Endothelial cell of umbilical vein (primary cell): ENCODE measurements at regions not wholly inside any gene's neighbourhood (a gene's known extent, or its start where the extent isn't known, plus 50 kb on each side); places are given as distances from the start of the nearest gene placed in this dataset.

Source experiments
- BruUV-seq: library from RNA; stranded (reverse); fragments of 400-500 nt; replicated peaks from 2 replicates; lab custom pipeline; 2021; lab: Mats Ljungman, UMichigan
- CTCF ChIA-PET: fragments of 300-600, 350-600 bp; sonication (Branson Sonifier 250); formaldehyde crosslinking; loops from one replicate; lab custom pipeline; 2021; ENCODE audit warnings: antibody characterized with exemption, inconsistent platforms; lab: Charles Lee
- POLR2A ChIA-PET: fragments of 300-600, 350-600 bp; sonication (Branson Sonifier 250); formaldehyde crosslinking; loops from one replicate; lab custom pipeline; 2021; ENCODE audit warnings: antibody characterized with exemption, inconsistent platforms; lab: Charles Lee
- DNase-seq: peaks from one replicate; pipeline ENCODE4 v3.0.0-alpha.2; 2011; ENCODE audit warnings: low read depth, low spot score
- FAIRE-seq: peaks from 2 replicates; lab custom pipeline; 2011; peaks lifted over from hg19 to GRCh38; lab: Jason Lieb, UNC
- H2AFZ ChIP-seq: 2 replicates; pipeline ENCODE4 v1.6.0; 2012; ENCODE audit warnings: low read depth, low read length, control low read depth, inconsistent platforms
- H3K27ac ChIP-seq: 2 replicates; pipeline ENCODE4 v1.5.1; 2011; ENCODE audit warnings: low read depth, mild to moderate bottlenecking, control low read depth, low read length, moderate library complexity; ENCODE audit not compliant: insufficient read depth
- H3K27me3 ChIP-seq, 2 experiments: 2 replicates each; pipeline versions ENCODE4 v1.6.0 to v1.6.1; 2011; ENCODE audit warnings: low read length in 2 of 2, mixed read lengths in 1 of 2; ENCODE audit not compliant: control insufficient read depth in 2 of 2, insufficient read depth in 2 of 2
- H3K36me3 ChIP-seq, 2 experiments: 2 replicates in 1 of 2; 3 replicates in 1 of 2; pipeline ENCODE4 v1.5.1; 2011; ENCODE audit warnings: low read length in 2 of 2, mild to moderate bottlenecking in 1 of 2, moderate library complexity in 1 of 2; ENCODE audit not compliant: control insufficient read depth in 2 of 2, insufficient read depth in 2 of 2; ENCODE audit errors: extremely low read depth in 1 of 2
- H3K4me1 ChIP-seq: 3 replicates; pipeline ENCODE4 v1.5.1; 2011; ENCODE audit warnings: mild to moderate bottlenecking, low read length; ENCODE audit not compliant: control insufficient read depth, insufficient read depth; ENCODE audit errors: extremely low read depth
- H3K4me2 ChIP-seq: 2 replicates; pipeline ENCODE4 v1.6.1; 2011; ENCODE audit warnings: low read length, control low read depth, mixed read lengths; ENCODE audit not compliant: insufficient read depth
- H3K4me3 ChIP-seq, 3 experiments: fragments of 200-600 bp in 1 of 3; sonication (generic), shearing (Covaris generic) in 1 of 3; replicated peaks in 1 of 3; 2 replicates each; pipeline ENCODE4 v1.5.1; 2011 to 2016; ENCODE audit warnings: control low read depth in 3 of 3, low read length in 3 of 3, mild to moderate bottlenecking in 2 of 3, inconsistent platforms in 1 of 3, low read depth in 1 of 3, moderate library complexity in 1 of 3; ENCODE audit not compliant: insufficient read depth in 1 of 3
- H3K79me2 ChIP-seq: 2 replicates; pipeline ENCODE4 v1.6.0; 2012; ENCODE audit warnings: low read length, inconsistent platforms; ENCODE audit not compliant: control insufficient read depth, insufficient read depth
- H3K9ac ChIP-seq: replicated peaks from 2 replicates; pipeline ENCODE3; 2011; ENCODE audit warnings: low read length, control low read depth; ENCODE audit not compliant: insufficient read depth; ENCODE audit errors: extremely low read depth
- H3K9me1 ChIP-seq: replicated peaks from 3 replicates; pipeline ENCODE4 v1.6.0; 2011; ENCODE audit warnings: mild to moderate bottlenecking, low read length; ENCODE audit not compliant: control insufficient read depth, insufficient read depth; ENCODE audit errors: extremely low read depth
- H3K9me3 ChIP-seq: replicated peaks from 2 replicates; pipeline ENCODE4 v1.5.1; 2012; ENCODE audit warnings: low read length, inconsistent platforms; ENCODE audit not compliant: control insufficient read depth, insufficient read depth
- H4K20me1 ChIP-seq: replicated peaks from 2 replicates; pipeline ENCODE3; 2011; ENCODE audit warnings: mild to moderate bottlenecking, low read length; ENCODE audit not compliant: control insufficient read depth, insufficient read depth; ENCODE audit errors: extremely low read depth
- CTCF ChIP-seq, 2 donors: IDR thresholded peaks; 1 replicate in 1 of 2; 2 replicates in 1 of 2; pipeline ENCODE4 v1.5.1; 2011; ENCODE audit warnings: low read length in 2 of 2, mild to moderate bottlenecking in 2 of 2, moderate library complexity in 2 of 2, control low read depth in 1 of 2, inconsistent platforms in 1 of 2, low read depth in 1 of 2; ENCODE audit not compliant: insufficient read depth in 1 of 2; ENCODE audit errors: extremely low read depth in 1 of 2
- EZH2 ChIP-seq: IDR thresholded peaks from 2 replicates; pipeline ENCODE4 v1.6.1; 2012; ENCODE audit warnings: borderline replicate concordance, low read depth, mild to moderate bottlenecking, moderate library complexity, low read length, inconsistent platforms; ENCODE audit not compliant: severe bottlenecking
- FOS ChIP-seq: IDR thresholded peaks from 2 replicates; pipeline ENCODE4 v1.6.1; 2011; ENCODE audit warnings: mild to moderate bottlenecking, low read length, moderate library complexity, borderline replicate concordance; ENCODE audit not compliant: insufficient read depth
- GATA2 ChIP-seq: IDR thresholded peaks from 2 replicates; pipeline ENCODE4 v1.7.0; 2011; ENCODE audit warnings: low read depth, mild to moderate bottlenecking, moderate library complexity, mixed read lengths, low read length; ENCODE audit not compliant: insufficient read length, insufficient read depth
- JUN ChIP-seq: IDR thresholded peaks from 2 replicates; pipeline ENCODE4 v1.6.1; 2011; ENCODE audit warnings: borderline replicate concordance, low read depth; ENCODE audit not compliant: insufficient read length, insufficient read depth
- MAX ChIP-seq: IDR thresholded peaks from 2 replicates; pipeline ENCODE4 v1.6.1; 2011; ENCODE audit not compliant: insufficient read depth, insufficient read length
- MYC ChIP-seq: IDR thresholded peaks from one replicate; pipeline ENCODE4 v1.6.1; 2011; ENCODE audit warnings: mild to moderate bottlenecking, low read depth, low read length
- POLR2A ChIP-seq: IDR thresholded peaks from 2 replicates; pipeline ENCODE4 v1.6.1; 2012; ENCODE audit warnings: low read depth, mild to moderate bottlenecking, control low read depth, low read length
- POLR2AphosphoS5 ChIP-seq: IDR thresholded peaks from 2 replicates; pipeline ENCODE4 v1.6.1; 2012; ENCODE audit warnings: low read depth, mild to moderate bottlenecking, control low read depth, low read length, moderate library complexity; ENCODE audit not compliant: insufficient read depth
- dilution Hi-C: fragments of 300-500 bp; cut with MboI; formaldehyde crosslinking; loops from one replicate; pipeline ENCODE4 v1.15.0; 2019; ENCODE audit warnings: low sequenced_read_pairs; ENCODE audit not compliant: extremely low pct_ligation_motif_present
- intact Hi-C: fragments of 100-400 bp; cut with micrococcal nuclease; formaldehyde crosslinking; loops from one replicate; pipeline ENCODE4 v1.10.0; 2022

GRCh38 chr6:145349950-145350510, 385.3 kb downstream of the EPM2A start:
- no peak overlapping the region for H2AFZ ChIP-seq
- no peaks in the 10 kb centered on the region for H3K4me1 ChIP-seq
- ChIA-PET CTCF (no interaction called here), POLR2A (no interaction called here)
- no peak overlapping the region for H3K4me2 ChIP-seq
- intact Hi-C loops (no loop called here), dilution Hi-C loops (no loop called here)
- no peaks in the 10 kb centered on the region for H3K27me3 ChIP-seq
- DNase-seq (no peak), FAIRE-seq (no peak)
- no peaks in the 10 kb centered on the region for H3K36me3 ChIP-seq
- BruUV-seq = no TSS peak
- H3K27ac ChIP-seq = no peak overlapping the region
- no peaks in the 10 kb centered on the region for H3K9me1 ChIP-seq
- no peaks in the 10 kb centered on the region for H4K20me1 ChIP-seq
- H3K9me3 ChIP-seq = no peaks in the 10 kb centered on the region
- TF ChIP-seq POLR2A (no peak), FOS (no peak), GATA2 (no peak), EZH2 (no peak), JUN (no peak), POLR2AphosphoS5 (no peak), MAX (no peak), CTCF (IDR thresholded peaks at IDR 0.05; ENCODE audit: extremely low read depth in 1 of 2, insufficient read depth in 1 of 2, low read depth in 1 of 2, low read length in 2 of 2) (no peak), MYC (no peak)
- no peak overlapping the region for H3K9ac ChIP-seq
- no peak overlapping the region for H3K4me3 ChIP-seq
- no peaks in the 10 kb centered on the region for H3K79me2 ChIP-seq
